HG02759 (cell line): ENCODE measurements at regions not wholly inside any gene's neighbourhood (a gene's known extent, or its start where the extent isn't known, plus 50 kb on each side); places are given as distances from the start of the nearest gene placed in this dataset.

Experiments
- ATAC-seq: cut with Tn5 transposase; IDR thresholded peaks from one replicate; pipeline ENCODE4 v1.9.1; 2021; ENCODE audit warnings: mild to moderate bottlenecking, moderate library complexity; ENCODE audit not compliant: unreplicated experiment

- no peak for ATAC-seq
These were observed 356.6 kb downstream of the EPHA4 start for GRCh38 chr2:221215487-221215886.

GRCh38 chr2:221216636-221217035 lies 355.5 kb downstream of the EPHA4 start:
- ATAC-seq = no peak

GRCh38 chr2:221225752-221226151 lies 346.4 kb downstream of the EPHA4 start:
- no peak for ATAC-seq

- no peak for ATAC-seq
These were observed 343.8 kb downstream of the EPHA4 start for GRCh38 chr2:221228214-221228769.

- ATAC-seq = no peak
These were observed 343.0 kb downstream of the EPHA4 start for GRCh38 chr2:221229099-221229498.

- no peak for ATAC-seq
These were observed 340.6 kb downstream of the EPHA4 start for GRCh38 chr2:221231511-221231910.

GRCh38 chr2:221235941-221236340 lies 336.2 kb downstream of the EPHA4 start:
- no peak for ATAC-seq

GRCh38 chr2:221241072-221241471 lies 331.0 kb downstream of the EPHA4 start:
- no peak for ATAC-seq

GRCh38 chr2:221243771-221244170 lies 328.3 kb downstream of the EPHA4 start:
- ATAC-seq = no peak

- ATAC-seq = no peak
These were observed 327.1 kb downstream of the EPHA4 start for GRCh38 chr2:221245045-221245444.

GRCh38 chr2:221245772-221246171 lies 326.3 kb downstream of the EPHA4 start:
- ATAC-seq = no peak

GRCh38 chr2:221254299-221254698 lies 317.8 kb downstream of the EPHA4 start:
- ATAC-seq = no peak

- ATAC-seq = no peak
These were observed 316.2 kb downstream of the EPHA4 start for GRCh38 chr2:221255862-221256261.

- no peak for ATAC-seq
These were observed 313.6 kb downstream of the EPHA4 start for GRCh38 chr2:221258464-221258863.

- ATAC-seq = no peak
These were observed 309.5 kb downstream of the EPHA4 start for GRCh38 chr2:221262651-221263050.

- ATAC-seq = no peak
These were observed 308.5 kb downstream of the EPHA4 start for GRCh38 chr2:221263573-221263972.

GRCh38 chr2:221264318-221264717 lies 307.8 kb downstream of the EPHA4 start:
- no peak for ATAC-seq

- no peak for ATAC-seq
These were observed 304.2 kb downstream of the EPHA4 start for GRCh38 chr2:221267773-221268425.

GRCh38 chr2:221268631-221269030 lies 303.5 kb downstream of the EPHA4 start:
- ATAC-seq = no peak

GRCh38 chr2:221270806-221271205 lies 301.3 kb downstream of the EPHA4 start:
- ATAC-seq = no peak

GRCh38 chr2:221272729-221273128 lies 299.4 kb downstream of the EPHA4 start:
- ATAC-seq = no peak

GRCh38 chr2:221276033-221276432 lies 296.1 kb downstream of the EPHA4 start:
- ATAC-seq = no peak

- no peak for ATAC-seq
These were observed 295.5 kb downstream of the EPHA4 start for GRCh38 chr2:221276601-221277000.
